ENCODE measurements at regions not wholly inside any gene's neighbourhood (a gene's known extent, or its start where the extent isn't known, plus 50 kb on each side); places are given as distances from the start of the nearest gene placed in this dataset.

GRCh38 chr22:27418261-27418660 lies 383.3 kb downstream of the MN1 start:
- no peak for DNase-seq (ENCODE audit: low read depth)

GRCh38 chr22:27419473-27419872 lies 382.1 kb downstream of the MN1 start:
- no peak for DNase-seq (ENCODE audit: low read depth)

- DNase-seq (ENCODE audit: low read depth) = no peak
Measured at GRCh38 chr22:27420195-27420816, 381.2 kb downstream of the MN1 start.

GRCh38 chr22:27420817-27421361 lies 380.7 kb downstream of the MN1 start:
- no peak for DNase-seq (ENCODE audit: low read depth)

GRCh38 chr22:27422442-27422841 lies 379.1 kb downstream of the MN1 start:
- no peak for DNase-seq (ENCODE audit: low read depth)

- no peak for DNase-seq (ENCODE audit: low read depth)
Measured at GRCh38 chr22:27424319-27424718, 377.2 kb downstream of the MN1 start.

- DNase-seq (ENCODE audit: low read depth) = no peak
Measured at GRCh38 chr22:27429476-27429875, 372.1 kb downstream of the MN1 start.

- no peak for DNase-seq (ENCODE audit: low read depth)
Measured at GRCh38 chr22:27431081-27431480, 370.5 kb downstream of the MN1 start.

GRCh38 chr22:27431896-27432295 lies 369.7 kb downstream of the MN1 start:
- DNase-seq (ENCODE audit: low read depth) = no peak

- DNase-seq (ENCODE audit: low read depth) = no peak
Measured at GRCh38 chr22:27433099-27433498, 368.5 kb downstream of the MN1 start.

- no peak for DNase-seq (ENCODE audit: low read depth)
Measured at GRCh38 chr22:27433585-27434190, 367.9 kb downstream of the MN1 start.

GRCh38 chr22:27434898-27435297 lies 366.7 kb downstream of the MN1 start:
- DNase-seq (ENCODE audit: low read depth) = no peak

- no peak for DNase-seq (ENCODE audit: low read depth)
Measured at GRCh38 chr22:27435844-27436576, 365.5 kb downstream of the MN1 start.

GRCh38 chr22:27436591-27436990 lies 365.0 kb downstream of the MN1 start:
- DNase-seq (ENCODE audit: low read depth) = no peak

GRCh38 chr22:27437570-27437969 lies 364.0 kb downstream of the MN1 start:
- no peak for DNase-seq (ENCODE audit: low read depth)

GRCh38 chr22:27438271-27438980 lies 363.1 kb downstream of the MN1 start:
- DNase-seq (ENCODE audit: low read depth) = no peak

GRCh38 chr22:27439131-27439530 lies 362.4 kb downstream of the MN1 start:
- DNase-seq (ENCODE audit: low read depth) = no peak

GRCh38 chr22:27440304-27440865 lies 361.2 kb downstream of the MN1 start:
- no peak for DNase-seq (ENCODE audit: low read depth)

- DNase-seq (ENCODE audit: low read depth) = no peak
Measured at GRCh38 chr22:27441706-27442475, 359.7 kb downstream of the MN1 start.

- no peak for DNase-seq (ENCODE audit: low read depth)
Measured at GRCh38 chr22:27443306-27443705, 358.2 kb downstream of the MN1 start.

GRCh38 chr22:27445881-27446280 lies 355.7 kb downstream of the MN1 start:
- no peak for DNase-seq (ENCODE audit: low read depth)

All from T follicular helper cell (primary cell).